Karpas-422 (cell line): ENCODE measurements at regions not wholly inside any gene's neighbourhood (a gene's known extent, or its start where the extent isn't known, plus 50 kb on each side); places are given as distances from the start of the nearest gene placed in this dataset.

Source experiments
- DNase-seq: peaks from one replicate; pipeline ENCODE4 v3.0.0-alpha.2; 2015
- H2AFZ ChIP-seq: fragments of 200-600 bp; sonication (generic); 2 replicates; pipeline ENCODE4 v1.6.1; 2014; ENCODE audit warnings: antibody characterized with exemption, low read length, mixed read lengths
- H3K27ac ChIP-seq: fragments of 200-600 bp; sonication (generic); 2 replicates; pipeline ENCODE4 v1.5.1; 2014; ENCODE audit warnings: mild to moderate bottlenecking, low read length, moderate library complexity
- H3K27me3 ChIP-seq: fragments of 200-600 bp; sonication (generic); 2 replicates; pipeline ENCODE4 v1.6.1; 2014; ENCODE audit warnings: low read length, mixed read lengths
- H3K36me3 ChIP-seq: fragments of 200-600 bp; sonication (generic); 2 replicates; pipeline ENCODE4 v1.6.1; 2014; ENCODE audit warnings: low read length, mixed read lengths; ENCODE audit not compliant: insufficient read depth
- H3K4me1 ChIP-seq: fragments of 200-600 bp; sonication (generic); 2 replicates; pipeline ENCODE4 v1.6.1; 2014; ENCODE audit warnings: mild to moderate bottlenecking, low read length, mixed read lengths
- H3K4me2 ChIP-seq: fragments of 200-600 bp; sonication (generic); 2 replicates; pipeline ENCODE4 v1.6.1; 2014; ENCODE audit warnings: low read length, low read depth, mild to moderate bottlenecking; ENCODE audit not compliant: poor library complexity, severe bottlenecking
- H3K4me3 ChIP-seq: fragments of 200-600 bp; sonication (generic); 2 replicates; pipeline ENCODE4 v1.5.1; 2014; ENCODE audit warnings: mild to moderate bottlenecking, antibody characterized with exemption, low read length, mixed read lengths
- H3K79me2 ChIP-seq: fragments of 200-600 bp; sonication (generic); 2 replicates; pipeline ENCODE4 v1.6.1; 2014; ENCODE audit warnings: mild to moderate bottlenecking, low read length, mixed read lengths
- H3K9ac ChIP-seq: fragments of 200-600 bp; sonication (generic); 2 replicates; pipeline ENCODE4 v1.6.0; 2014; ENCODE audit warnings: low read length
- H3K9me2 ChIP-seq: fragments of 200-600 bp; sonication (generic), shearing (Covaris generic); replicated peaks from 2 replicates; pipeline ENCODE4 v1.6.0; 2014; ENCODE audit warnings: mild to moderate bottlenecking, low read length, moderate library complexity; ENCODE audit not compliant: insufficient read depth
- H3K9me3 ChIP-seq: fragments of 300-700, 200-600 bp; sonication (generic); 2 replicates; pipeline ENCODE4 v1.6.1; 2014; ENCODE audit warnings: low read length, mixed read lengths
- H4K20me1 ChIP-seq: fragments of 200-600 bp; sonication (generic); 2 replicates; pipeline ENCODE4 v1.6.1; 2014; ENCODE audit warnings: mild to moderate bottlenecking, antibody characterized with exemption, low read length, low read depth; ENCODE audit not compliant: insufficient read depth

- Histone ChIP-seq H2AFZ (no peak overlapping the region), H3K36me3 (no peaks in the 10 kb centered on the region), H3K9me3 (no peaks in the 10 kb centered on the region), H3K27me3 (no peaks in the 10 kb centered on the region), H4K20me1 (no peaks in the 10 kb centered on the region), H3K9ac (no peak overlapping the region), H3K79me2 (no peaks in the 10 kb centered on the region), H3K9me2 (no peaks in the 10 kb centered on the region), H3K4me1 (no peaks in the 10 kb centered on the region), H3K4me2 (no peak overlapping the region), H3K4me3 (no peak overlapping the region), H3K27ac (no peak overlapping the region)
- no peak for DNase-seq
Observed at GRCh38 chr9:7338586-7339281, 460.8 kb downstream of the DMAC1 start.

DNA sequence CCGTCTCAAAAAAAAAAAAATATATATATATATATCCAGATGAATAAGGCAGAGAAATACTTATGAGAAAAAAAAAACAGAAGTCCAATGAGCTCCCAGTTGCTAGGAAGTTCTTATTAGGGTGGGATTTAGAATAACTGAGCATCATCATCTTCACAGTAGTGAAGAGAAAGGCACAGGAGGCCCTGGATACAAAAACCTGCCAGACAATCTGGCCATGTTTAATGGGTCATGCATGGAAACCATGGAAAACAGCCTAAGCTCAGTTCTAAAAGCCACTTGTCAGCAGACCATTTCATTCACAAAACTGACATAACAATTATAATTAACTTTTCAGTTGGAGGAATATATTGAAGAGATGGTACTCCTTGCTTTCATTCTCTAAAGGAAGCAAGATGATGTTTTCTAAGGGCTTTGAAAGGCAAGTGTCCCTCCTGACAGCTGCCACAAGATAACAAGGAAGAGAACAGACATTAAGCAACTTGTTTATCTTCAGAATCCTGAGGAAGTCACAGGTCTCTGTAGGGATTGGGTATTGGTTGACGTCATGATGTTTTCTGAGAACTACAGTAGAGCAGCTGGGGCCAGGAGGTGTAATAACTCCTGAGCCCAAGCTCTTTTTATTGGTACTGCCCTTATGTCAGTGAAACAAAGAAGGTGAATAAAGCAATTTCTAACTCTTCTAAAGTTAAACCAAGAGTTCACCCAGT is 463.1 kb downstream of the DMAC1 start:
- no peaks in the 10 kb centered on the region for H3K27me3 ChIP-seq
- H3K4me2 ChIP-seq, result no peak overlapping the region
- no peak overlapping the region for H3K27ac ChIP-seq
- no peaks in the 10 kb centered on the region for H3K36me3 ChIP-seq
- DNase-seq, result no peak
- H2AFZ ChIP-seq, result no peak overlapping the region
- H3K79me2 ChIP-seq, result no peaks in the 10 kb centered on the region
- no peak overlapping the region for H3K4me3 ChIP-seq
- H4K20me1 ChIP-seq, result no peaks in the 10 kb centered on the region
- H3K9ac ChIP-seq, result no peak overlapping the region
- H3K9me2 ChIP-seq, result no peaks in the 10 kb centered on the region
- no peaks in the 10 kb centered on the region for H3K9me3 ChIP-seq
- H3K4me1 ChIP-seq, result no peaks in the 10 kb centered on the region

GRCh38 chr9:7333719-7334118 is 465.9 kb downstream of the DMAC1 start:
- no peaks in the 10 kb centered on the region for H3K27me3 ChIP-seq
- no peaks in the 10 kb centered on the region for H3K79me2 ChIP-seq
- no peak overlapping the region for H2AFZ ChIP-seq
- H3K36me3 ChIP-seq, result no peaks in the 10 kb centered on the region
- H4K20me1 ChIP-seq, result no peaks in the 10 kb centered on the region
- H3K9me3 ChIP-seq, result no peaks in the 10 kb centered on the region
- no peaks in the 10 kb centered on the region for H3K4me1 ChIP-seq
- no peak overlapping the region for H3K9ac ChIP-seq
- no peaks in the 10 kb centered on the region for H3K9me2 ChIP-seq
- H3K27ac ChIP-seq, result no peak overlapping the region
- H3K4me3 ChIP-seq, result no peak overlapping the region
- DNase-seq, result no peak
- no peak overlapping the region for H3K4me2 ChIP-seq

- Histone ChIP-seq H3K79me2 (no peaks in the 10 kb centered on the region), H3K27me3 (no peaks in the 10 kb centered on the region), H3K4me2 (no peak overlapping the region), H3K9me3 (no peaks in the 10 kb centered on the region), H3K4me1 (no peaks in the 10 kb centered on the region), H3K4me3 (no peak overlapping the region), H2AFZ (no peak overlapping the region), H3K36me3 (no peaks in the 10 kb centered on the region), H3K27ac (no peak overlapping the region), H4K20me1 (no peaks in the 10 kb centered on the region), H3K9me2 (no peaks in the 10 kb centered on the region), H3K9ac (no peak overlapping the region)
- no peak for DNase-seq
Observed at GRCh38 chr9:7332780-7333179, 466.8 kb downstream of the DMAC1 start.

GRCh38 chr9:7328453-7328852 is 471.1 kb downstream of the DMAC1 start:
- Histone ChIP-seq H3K4me2 (no peak overlapping the region), H3K4me1 (no peaks in the 10 kb centered on the region), H3K27me3 (no peaks in the 10 kb centered on the region), H3K79me2 (no peaks in the 10 kb centered on the region), H3K9ac (no peak overlapping the region), H3K4me3 (no peak overlapping the region), H3K9me2 (no peaks in the 10 kb centered on the region), H4K20me1 (no peaks in the 10 kb centered on the region), H3K9me3 (no peaks in the 10 kb centered on the region), H3K36me3 (no peaks in the 10 kb centered on the region), H2AFZ (no peak overlapping the region), H3K27ac (no peak overlapping the region)
- no peak for DNase-seq

GRCh38 chr9:7325995-7326394 is 473.6 kb downstream of the DMAC1 start:
- no peak for DNase-seq
- Histone ChIP-seq H4K20me1 (no peaks in the 10 kb centered on the region), H3K9me3 (no peaks in the 10 kb centered on the region), H2AFZ (no peak overlapping the region), H3K9ac (no peak overlapping the region), H3K4me3 (no peak overlapping the region), H3K36me3 (no peaks in the 10 kb centered on the region), H3K27ac (no peak overlapping the region), H3K9me2 (no peaks in the 10 kb centered on the region), H3K79me2 (no peaks in the 10 kb centered on the region), H3K4me1 (no peaks in the 10 kb centered on the region), H3K27me3 (no peaks in the 10 kb centered on the region), H3K4me2 (no peak overlapping the region)

GRCh38 chr9:7324152-7324598 is 475.4 kb downstream of the DMAC1 start:
- Histone ChIP-seq H3K36me3 (no peaks in the 10 kb centered on the region), H3K4me3 (no peak overlapping the region), H3K9me3 (no peaks in the 10 kb centered on the region), H3K27ac (no peak overlapping the region), H3K9ac (no peak overlapping the region), H3K4me1 (no peaks in the 10 kb centered on the region), H2AFZ (no peak overlapping the region), H3K79me2 (no peaks in the 10 kb centered on the region), H3K9me2 (no peaks in the 10 kb centered on the region), H3K4me2 (no peak overlapping the region), H3K27me3 (no peaks in the 10 kb centered on the region), H4K20me1 (no peaks in the 10 kb centered on the region)
- DNase-seq, result no peak

DNA sequence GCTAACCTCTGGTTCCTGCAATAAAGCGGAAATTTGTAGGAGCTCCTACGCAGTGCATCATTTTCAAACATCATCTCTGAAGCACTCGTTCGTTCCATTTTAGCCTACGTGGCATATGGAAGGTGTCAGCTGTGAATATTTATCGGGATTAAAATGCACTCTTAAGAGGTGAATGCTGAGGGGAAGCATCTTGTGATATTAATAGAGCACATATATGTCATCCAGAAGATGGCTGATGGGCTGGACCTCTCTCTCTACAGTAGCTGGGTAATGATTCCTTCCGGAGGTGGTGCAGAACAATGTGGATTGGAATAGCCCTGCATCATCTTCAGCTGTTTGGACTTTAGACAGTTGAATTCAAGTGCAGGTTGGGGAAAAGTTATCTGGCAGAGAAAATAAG is 478.7 kb downstream of the DMAC1 start:
- Histone ChIP-seq H3K9me2 (no peaks in the 10 kb centered on the region), H3K9me3 (no peaks in the 10 kb centered on the region), H3K36me3 (no peaks in the 10 kb centered on the region), H3K4me2 (no peak overlapping the region), H3K79me2 (no peaks in the 10 kb centered on the region), H2AFZ (no peak overlapping the region), H4K20me1 (no peaks in the 10 kb centered on the region), H3K4me3 (no peak overlapping the region), H3K27me3 (no peaks in the 10 kb centered on the region), H3K4me1 (no peaks in the 10 kb centered on the region), H3K27ac (no peak overlapping the region), H3K9ac (no peak overlapping the region)
- no peak for DNase-seq
